HL-60 (cell line): ENCODE measurements at regions not wholly inside any gene's neighbourhood (a gene's known extent, or its start where the extent isn't known, plus 50 kb on each side); places are given as distances from the start of the nearest gene placed in this dataset.

Experiments used
- DNase-seq, 2 experiments: peaks; one replicate each; pipeline ENCODE4 v3.0.0-alpha.2; 2010 to 2020; ENCODE audit warnings: low read depth in 1 of 2, low spot score in 1 of 2
- H3K27ac ChIP-seq: fragments of 250-450 bp; sonication (Bioruptor Pico); replicated peaks from 2 replicates; pipeline ENCODE4 v1.5.1; 2020; ENCODE audit warnings: mild to moderate bottlenecking, moderate library complexity
- H3K27me3 ChIP-seq: fragments of 250-450 bp; sonication (Bioruptor Pico); 2 replicates; pipeline ENCODE4 v1.5.1; 2021; ENCODE audit warnings: mild to moderate bottlenecking, moderate library complexity; ENCODE audit not compliant: insufficient read depth, poor library complexity, severe bottlenecking
- H3K4me3 ChIP-seq: replicated peaks from 2 replicates; pipeline ENCODE4 v1.5.1; 2011; ENCODE audit warnings: mild to moderate bottlenecking, control low read depth, low read length; ENCODE audit not compliant: insufficient read depth
- CTCF ChIP-seq: IDR thresholded peaks from one replicate; pipeline ENCODE4 v1.5.1; 2011; ENCODE audit warnings: low read length, control low read depth, inconsistent platforms; ENCODE audit not compliant: insufficient read depth
- GABPA ChIP-seq: IDR thresholded peaks from 2 replicates; pipeline ENCODE4 v1.6.1; 2012; ENCODE audit warnings: low read depth
- POLR2AphosphoS5 ChIP-seq: IDR thresholded peaks from 2 replicates; pipeline ENCODE4 v1.6.1; 2012; ENCODE audit warnings: low read depth
- REST ChIP-seq: IDR thresholded peaks from 2 replicates; pipeline ENCODE4 v1.6.1; 2012; ENCODE audit warnings: low read depth; ENCODE audit not compliant: insufficient replicate concordance
- SPI1 ChIP-seq: IDR thresholded peaks from 2 replicates; pipeline ENCODE4 v1.6.1; 2012; ENCODE audit warnings: low read depth, mild to moderate bottlenecking, borderline replicate concordance

DNA sequence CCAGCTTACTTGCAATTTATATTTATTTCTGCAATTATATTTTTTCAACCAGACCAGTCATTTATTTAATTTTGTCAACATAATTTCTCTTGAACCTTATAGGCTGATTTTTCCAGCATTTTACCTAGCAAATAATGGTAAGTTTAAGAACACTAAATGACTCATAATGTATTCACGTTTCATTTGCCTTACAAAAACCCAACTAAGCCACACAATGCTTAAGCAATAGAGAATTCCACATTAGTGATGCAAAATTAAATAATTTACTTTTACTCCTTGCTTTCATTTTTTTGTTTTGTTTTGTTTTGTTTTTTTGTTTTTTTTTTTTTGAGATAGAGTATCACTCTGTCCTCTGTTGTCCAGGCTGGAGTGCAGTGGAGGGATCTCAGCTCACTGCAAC, 110.4 kb upstream of the VRK2 start:
- no peak for DNase-seq
- H3K27ac ChIP-seq = no peak overlapping the region
- no peaks in the 10 kb centered on the region for H3K27me3 ChIP-seq
- TF ChIP-seq GABPA (no peak), CTCF (no peak), REST (no peak), POLR2AphosphoS5 (no peak), SPI1 (no peak)
- H3K4me3 ChIP-seq = no peak overlapping the region

DNA sequence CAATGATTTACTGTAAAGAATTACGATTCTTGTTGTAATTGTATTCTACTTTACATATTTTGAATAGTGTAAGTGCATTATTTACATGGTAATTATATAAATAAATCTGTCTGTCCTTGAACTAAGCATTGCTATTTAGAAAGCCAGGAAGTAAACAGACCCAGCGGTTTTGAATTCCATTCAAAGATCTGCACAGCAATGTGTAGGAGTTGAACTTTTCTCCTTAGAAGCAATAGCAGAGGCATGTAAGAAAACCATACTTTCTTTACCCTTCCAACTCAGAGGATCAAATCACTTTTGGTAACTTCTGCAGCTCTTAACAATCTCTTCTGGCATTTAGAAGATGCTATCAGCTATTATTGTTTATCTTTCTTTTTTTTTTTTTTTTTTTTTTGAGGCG, 109.2 kb upstream of the VRK2 start:
- no peak overlapping the region for H3K4me3 ChIP-seq
- H3K27me3 ChIP-seq = no peaks in the 10 kb centered on the region
- no peak for DNase-seq
- no peak overlapping the region for H3K27ac ChIP-seq
- TF ChIP-seq CTCF = no peak
- no peak for TF ChIP-seq POLR2AphosphoS5

DNA sequence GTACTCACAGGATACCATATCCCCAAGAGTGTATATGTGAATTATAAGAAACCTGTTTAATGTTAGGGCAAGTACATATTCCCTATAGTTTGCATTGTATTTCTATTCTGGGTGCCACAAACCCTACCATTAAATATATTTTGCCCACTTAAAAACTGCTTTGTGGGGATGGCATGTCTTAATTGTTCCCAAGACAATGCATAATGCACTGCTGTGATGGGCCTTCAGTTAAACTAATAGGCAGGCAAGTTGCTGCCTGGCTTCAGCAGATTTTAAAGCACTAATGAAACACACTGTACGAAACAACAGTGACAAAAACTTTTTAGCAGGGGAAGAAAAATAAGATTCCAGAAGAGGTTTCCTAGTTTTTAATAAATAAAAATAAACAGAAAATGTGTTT, 104.8 kb upstream of the VRK2 start:
- no peak overlapping the region for H3K4me3 ChIP-seq
- TF ChIP-seq SPI1 (no peak), GABPA (no peak), POLR2AphosphoS5 (no peak), CTCF (no peak), REST (no peak)
- DNase-seq = no peak
- H3K27me3 ChIP-seq = no peaks in the 10 kb centered on the region
- H3K27ac ChIP-seq = no peak overlapping the region

GRCh38 chr2:57943315-57943714, 103.3 kb upstream of the VRK2 start:
- Histone ChIP-seq H3K4me3 (no peak overlapping the region), H3K27ac (no peak overlapping the region), H3K27me3 (no peaks in the 10 kb centered on the region)
- DNase-seq = no peak
- TF ChIP-seq POLR2AphosphoS5 (no peak), SPI1 (no peak), CTCF (no peak), REST (no peak), GABPA (no peak)
